Karpas-422 (cell line): ENCODE measurements at regions not wholly inside any gene's neighbourhood (a gene's known extent, or its start where the extent isn't known, plus 50 kb on each side); places are given as distances from the start of the nearest gene placed in this dataset.

Experiments used
- DNase-seq: peaks from one replicate; pipeline ENCODE4 v3.0.0-alpha.2; 2015
- H2AFZ ChIP-seq: fragments of 200-600 bp; sonication (generic); 2 replicates; pipeline ENCODE4 v1.6.1; 2014; ENCODE audit warnings: antibody characterized with exemption, low read length, mixed read lengths
- H3K27ac ChIP-seq: fragments of 200-600 bp; sonication (generic); 2 replicates; pipeline ENCODE4 v1.5.1; 2014; ENCODE audit warnings: mild to moderate bottlenecking, low read length, moderate library complexity
- H3K27me3 ChIP-seq: fragments of 200-600 bp; sonication (generic); 2 replicates; pipeline ENCODE4 v1.6.1; 2014; ENCODE audit warnings: low read length, mixed read lengths
- H3K36me3 ChIP-seq: fragments of 200-600 bp; sonication (generic); 2 replicates; pipeline ENCODE4 v1.6.1; 2014; ENCODE audit warnings: low read length, mixed read lengths; ENCODE audit not compliant: insufficient read depth
- H3K4me1 ChIP-seq: fragments of 200-600 bp; sonication (generic); 2 replicates; pipeline ENCODE4 v1.6.1; 2014; ENCODE audit warnings: mild to moderate bottlenecking, low read length, mixed read lengths
- H3K4me2 ChIP-seq: fragments of 200-600 bp; sonication (generic); 2 replicates; pipeline ENCODE4 v1.6.1; 2014; ENCODE audit warnings: low read length, low read depth, mild to moderate bottlenecking; ENCODE audit not compliant: poor library complexity, severe bottlenecking
- H3K4me3 ChIP-seq: fragments of 200-600 bp; sonication (generic); 2 replicates; pipeline ENCODE4 v1.5.1; 2014; ENCODE audit warnings: mild to moderate bottlenecking, antibody characterized with exemption, low read length, mixed read lengths
- H3K79me2 ChIP-seq: fragments of 200-600 bp; sonication (generic); 2 replicates; pipeline ENCODE4 v1.6.1; 2014; ENCODE audit warnings: mild to moderate bottlenecking, low read length, mixed read lengths
- H3K9ac ChIP-seq: fragments of 200-600 bp; sonication (generic); 2 replicates; pipeline ENCODE4 v1.6.0; 2014; ENCODE audit warnings: low read length
- H3K9me2 ChIP-seq: fragments of 200-600 bp; sonication (generic), shearing (Covaris generic); replicated peaks from 2 replicates; pipeline ENCODE4 v1.6.0; 2014; ENCODE audit warnings: mild to moderate bottlenecking, low read length, moderate library complexity; ENCODE audit not compliant: insufficient read depth
- H3K9me3 ChIP-seq: fragments of 300-700, 200-600 bp; sonication (generic); 2 replicates; pipeline ENCODE4 v1.6.1; 2014; ENCODE audit warnings: low read length, mixed read lengths
- H4K20me1 ChIP-seq: fragments of 200-600 bp; sonication (generic); 2 replicates; pipeline ENCODE4 v1.6.1; 2014; ENCODE audit warnings: mild to moderate bottlenecking, antibody characterized with exemption, low read length, low read depth; ENCODE audit not compliant: insufficient read depth

DNA sequence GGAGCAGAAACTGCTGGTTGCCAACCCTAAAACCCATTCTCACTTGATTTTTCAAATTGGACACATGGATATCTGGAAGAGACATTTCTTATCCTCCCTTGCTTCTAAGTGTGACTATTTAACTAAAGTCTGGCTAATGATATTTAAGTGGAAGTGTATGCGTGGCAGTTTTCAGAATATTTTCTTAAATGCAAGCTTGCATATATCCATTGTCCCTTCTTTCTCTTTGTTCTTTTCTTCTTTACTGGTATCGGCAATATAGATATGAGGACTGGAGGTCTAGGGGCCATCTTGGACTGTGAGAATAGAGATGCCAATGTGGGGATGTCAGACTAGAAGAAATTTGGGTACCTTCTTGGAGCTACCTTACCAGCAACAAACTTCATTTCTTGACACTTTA, 364.3 kb upstream of the DPH6 start:
- Histone ChIP-seq H2AFZ (no peak overlapping the region), H3K36me3 (no peaks in the 10 kb centered on the region), H3K4me1 (no peaks in the 10 kb centered on the region), H4K20me1 (no peaks in the 10 kb centered on the region), H3K9me2 (no peaks in the 10 kb centered on the region), H3K4me2 (no peak overlapping the region), H3K9me3 (no peaks in the 10 kb centered on the region), H3K79me2 (no peaks in the 10 kb centered on the region), H3K27ac (no peak overlapping the region), H3K4me3 (no peak overlapping the region), H3K9ac (no peak overlapping the region), H3K27me3 (no peaks in the 10 kb centered on the region)
- DNase-seq: no peak

DNA sequence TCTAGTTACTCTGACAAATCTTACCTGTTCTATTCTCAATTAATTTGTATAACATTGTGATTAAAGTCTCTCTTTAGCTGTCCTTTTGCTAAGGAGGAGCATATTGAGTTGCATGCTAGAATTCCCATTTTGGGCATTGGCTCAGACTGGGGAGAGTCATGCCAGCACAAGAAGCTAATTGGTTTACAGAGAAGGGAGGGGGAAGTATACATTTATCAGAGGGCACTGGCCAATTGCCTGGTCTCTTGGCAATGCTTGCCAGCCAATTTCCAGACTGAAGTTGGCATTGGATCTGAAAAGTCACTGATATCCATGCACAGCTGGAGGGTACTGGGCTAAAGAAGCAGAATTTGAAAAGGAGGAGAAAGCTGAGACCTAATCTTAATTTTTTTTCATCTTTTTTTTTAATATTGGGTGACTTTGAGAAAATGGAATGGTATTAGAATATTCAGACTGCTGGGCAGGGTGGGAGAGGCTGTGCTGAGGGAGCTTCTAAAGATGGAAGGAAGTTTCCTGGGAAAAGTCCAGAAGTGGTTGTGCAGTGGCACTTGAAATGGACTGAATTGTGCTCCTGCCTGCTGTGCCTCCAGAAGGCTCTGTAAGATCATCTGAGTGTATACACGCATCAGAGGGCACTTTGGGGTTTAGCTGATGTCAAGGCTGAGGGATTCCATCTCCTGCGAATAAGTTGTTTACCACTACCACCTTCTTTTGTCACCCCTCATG, 365.2 kb upstream of the DPH6 start:
- Histone ChIP-seq H4K20me1 (no peaks in the 10 kb centered on the region), H3K27ac (no peak overlapping the region), H3K36me3 (no peaks in the 10 kb centered on the region), H3K9ac (no peak overlapping the region), H3K9me3 (no peaks in the 10 kb centered on the region), H3K79me2 (no peaks in the 10 kb centered on the region), H3K9me2 (no peaks in the 10 kb centered on the region), H3K4me2 (no peak overlapping the region), H3K4me1 (no peaks in the 10 kb centered on the region), H3K27me3 (no peaks in the 10 kb centered on the region), H2AFZ (no peak overlapping the region), H3K4me3 (no peak overlapping the region)
- DNase-seq: no peak

DNA sequence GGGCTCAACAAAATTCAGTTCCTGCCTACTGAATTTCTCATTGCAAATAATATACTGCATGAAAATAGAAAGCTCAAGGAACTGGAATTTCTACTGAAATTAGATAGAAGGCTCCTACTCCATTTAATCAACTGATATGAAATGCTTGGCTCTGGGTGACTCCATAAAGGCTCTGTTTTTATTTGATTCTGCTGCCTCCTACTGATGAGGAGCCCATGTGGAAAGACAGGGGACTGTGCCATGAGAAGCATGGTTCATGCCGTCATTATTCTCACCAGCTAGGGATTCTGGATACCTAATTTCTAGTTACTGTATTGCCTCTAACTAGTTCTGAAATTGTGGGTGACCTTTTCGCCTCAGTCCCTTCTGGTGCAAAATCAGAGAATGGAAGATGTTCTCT, 366.2 kb upstream of the DPH6 start:
- no peak overlapping the region for H3K4me3 ChIP-seq
- no peaks in the 10 kb centered on the region for H3K9me3 ChIP-seq
- no peaks in the 10 kb centered on the region for H3K79me2 ChIP-seq
- no peaks in the 10 kb centered on the region for H3K4me1 ChIP-seq
- no peak overlapping the region for H3K4me2 ChIP-seq
- H4K20me1 ChIP-seq: no peaks in the 10 kb centered on the region
- no peak overlapping the region for H2AFZ ChIP-seq
- no peak for DNase-seq
- H3K27me3 ChIP-seq: no peaks in the 10 kb centered on the region
- no peak overlapping the region for H3K9ac ChIP-seq
- no peaks in the 10 kb centered on the region for H3K36me3 ChIP-seq
- no peaks in the 10 kb centered on the region for H3K9me2 ChIP-seq
- H3K27ac ChIP-seq: no peak overlapping the region

DNA sequence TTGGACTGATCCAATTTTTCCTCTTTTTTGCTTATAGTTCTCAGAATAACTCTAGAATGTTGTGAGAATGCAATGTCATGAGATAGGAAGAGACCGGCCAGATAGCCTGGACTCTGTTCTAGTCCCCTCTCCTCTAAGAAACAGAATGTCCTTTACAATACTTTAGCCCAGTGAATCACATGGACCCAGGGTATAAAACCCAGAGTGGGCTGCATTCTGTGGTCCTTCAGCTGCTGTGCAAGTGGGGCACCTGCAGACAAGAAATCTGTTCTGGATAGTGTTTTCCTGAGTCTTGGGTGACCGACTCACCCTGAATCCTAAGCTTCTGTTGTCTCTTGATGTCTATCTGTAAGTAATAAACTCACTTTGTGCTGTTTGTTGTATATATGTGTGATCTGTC, 368.6 kb upstream of the DPH6 start:
- H3K4me3 ChIP-seq: no peak overlapping the region
- no peaks in the 10 kb centered on the region for H3K27me3 ChIP-seq
- no peaks in the 10 kb centered on the region for H3K9me2 ChIP-seq
- no peaks in the 10 kb centered on the region for H3K9me3 ChIP-seq
- H3K36me3 ChIP-seq: no peaks in the 10 kb centered on the region
- no peak overlapping the region for H3K4me2 ChIP-seq
- H4K20me1 ChIP-seq: no peaks in the 10 kb centered on the region
- no peaks in the 10 kb centered on the region for H3K4me1 ChIP-seq
- H3K27ac ChIP-seq: no peak overlapping the region
- no peaks in the 10 kb centered on the region for H3K79me2 ChIP-seq
- DNase-seq: no peak
- no peak overlapping the region for H3K9ac ChIP-seq
- H2AFZ ChIP-seq: no peak overlapping the region

DNA sequence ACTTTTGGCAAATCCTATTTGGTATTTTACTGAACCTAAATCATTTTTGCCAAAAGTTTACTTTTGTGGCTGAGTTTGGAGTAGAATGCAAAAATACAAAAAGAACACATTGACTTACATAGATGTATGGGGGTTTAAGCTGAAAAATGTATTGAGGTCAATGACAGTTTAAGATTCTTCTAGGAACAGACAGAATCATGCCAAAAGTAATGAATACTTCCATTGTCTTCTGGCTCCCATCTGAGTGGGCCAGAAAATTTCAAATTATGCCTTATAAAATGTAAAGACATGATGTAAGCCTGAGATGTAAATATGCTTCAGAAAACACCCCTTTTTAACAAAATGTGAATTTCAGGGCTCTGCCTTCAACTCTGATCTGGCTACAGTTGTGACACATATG, 375.1 kb upstream of the DPH6 start:
- Histone ChIP-seq H3K4me1 (no peaks in the 10 kb centered on the region), H2AFZ (no peak overlapping the region), H3K27me3 (no peaks in the 10 kb centered on the region), H3K9me3 (no peaks in the 10 kb centered on the region), H3K9ac (no peak overlapping the region), H3K4me3 (no peak overlapping the region), H4K20me1 (no peaks in the 10 kb centered on the region), H3K79me2 (no peaks in the 10 kb centered on the region), H3K27ac (no peak overlapping the region), H3K36me3 (no peaks in the 10 kb centered on the region), H3K9me2 (no peaks in the 10 kb centered on the region), H3K4me2 (no peak overlapping the region)
- DNase-seq: no peak

DNA sequence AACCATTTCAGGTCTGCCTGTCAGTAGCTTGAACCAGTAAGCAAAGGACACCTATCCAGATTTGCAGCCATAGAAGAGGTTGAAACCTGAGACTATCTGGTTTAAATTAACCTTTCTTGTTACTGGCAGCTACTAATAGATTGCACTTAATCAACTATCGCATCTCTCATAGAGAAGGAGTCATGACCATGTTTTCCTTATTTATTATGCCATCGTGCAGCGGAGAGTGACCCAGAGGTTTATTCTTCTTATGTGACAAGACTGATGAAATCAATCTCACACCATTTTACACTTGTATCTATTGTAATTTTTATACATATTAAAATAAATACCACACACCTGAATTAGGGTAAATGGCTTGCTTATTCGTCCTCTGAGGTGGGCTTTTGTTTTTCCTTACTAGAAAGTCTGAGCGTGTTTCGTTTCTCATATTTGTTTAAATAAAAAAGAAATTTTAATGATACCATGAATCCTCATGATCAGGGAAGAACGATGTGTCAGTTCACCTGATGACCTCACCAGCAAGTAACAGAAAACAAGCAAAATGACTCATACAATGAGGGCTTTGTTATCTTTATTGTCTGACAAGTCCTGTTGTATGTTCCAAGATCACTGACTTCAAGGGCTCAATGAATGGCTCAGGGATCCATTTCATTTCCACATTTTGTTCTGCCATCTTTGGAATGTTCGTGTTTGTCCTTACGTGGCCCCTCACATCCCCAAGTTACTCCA, 379.5 kb upstream of the DPH6 start:
- Histone ChIP-seq H4K20me1 (no peaks in the 10 kb centered on the region), H3K79me2 (no peaks in the 10 kb centered on the region)

DNA sequence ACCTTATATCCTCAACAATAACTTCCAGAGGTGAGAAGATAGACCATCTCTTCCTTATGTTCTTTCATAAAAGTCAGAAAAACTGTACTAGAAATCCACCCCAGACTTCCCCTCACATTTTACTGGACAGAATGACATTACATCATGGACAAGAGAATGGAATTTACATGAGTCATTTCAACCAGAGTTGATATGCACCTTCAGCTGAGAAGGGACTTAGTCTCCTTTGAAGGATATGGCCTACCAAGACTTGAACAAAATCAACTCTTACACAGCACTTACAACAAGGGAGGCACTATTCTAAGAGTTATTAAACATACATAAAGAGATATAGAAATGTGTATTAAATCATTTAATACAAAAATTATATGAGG, 380.0 kb upstream of the DPH6 start:
- DNase-seq: no peak
- H4K20me1 ChIP-seq: no peaks in the 10 kb centered on the region
- H2AFZ ChIP-seq: no peak overlapping the region
- H3K9me2 ChIP-seq: no peaks in the 10 kb centered on the region
- no peaks in the 10 kb centered on the region for H3K27me3 ChIP-seq
- H3K4me1 ChIP-seq: no peaks in the 10 kb centered on the region
- no peak overlapping the region for H3K9ac ChIP-seq
- no peaks in the 10 kb centered on the region for H3K36me3 ChIP-seq
- no peak overlapping the region for H3K4me2 ChIP-seq
- H3K9me3 ChIP-seq: no peaks in the 10 kb centered on the region
- H3K79me2 ChIP-seq: no peaks in the 10 kb centered on the region
- H3K27ac ChIP-seq: no peak overlapping the region
- H3K4me3 ChIP-seq: no peak overlapping the region

More for the DNA sequence above, 379.5 kb upstream of the DPH6 start:
- no peaks in the 10 kb centered on the region for H3K9me2 ChIP-seq
- H3K4me3 ChIP-seq: no peak overlapping the region
- H2AFZ ChIP-seq: no peak overlapping the region
- no peaks in the 10 kb centered on the region for H3K4me1 ChIP-seq
- H3K9me3 ChIP-seq: no peaks in the 10 kb centered on the region
- no peaks in the 10 kb centered on the region for H3K36me3 ChIP-seq
- no peak overlapping the region for H3K9ac ChIP-seq
- no peaks in the 10 kb centered on the region for H3K27me3 ChIP-seq
- no peak overlapping the region for H3K27ac ChIP-seq
- DNase-seq: no peak
- H3K4me2 ChIP-seq: no peak overlapping the region

DNA sequence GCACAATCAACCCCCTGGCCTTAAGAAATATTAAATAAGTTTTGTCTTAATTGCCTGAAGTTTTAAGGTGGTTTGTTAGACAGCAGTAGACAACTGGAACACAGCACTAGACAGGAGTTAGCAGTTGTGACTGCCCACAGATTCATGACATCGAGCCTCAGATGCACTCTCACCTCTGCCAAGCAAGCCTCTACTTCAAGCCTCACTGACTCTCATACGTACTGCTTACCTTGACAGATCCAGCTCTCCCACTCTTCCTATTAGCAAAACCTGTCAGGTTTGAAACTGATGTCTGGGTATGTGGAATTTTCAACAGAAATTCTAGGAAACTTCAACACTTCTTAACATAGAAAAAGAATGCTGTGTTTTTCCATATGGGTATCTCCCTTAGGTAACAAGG, 382.9 kb upstream of the DPH6 start:
- Histone ChIP-seq H3K36me3 (no peaks in the 10 kb centered on the region), H3K4me3 (no peak overlapping the region), H3K4me2 (no peak overlapping the region), H3K9me3 (no peaks in the 10 kb centered on the region), H3K27ac (no peak overlapping the region), H3K9me2 (no peaks in the 10 kb centered on the region), H4K20me1 (no peaks in the 10 kb centered on the region), H3K27me3 (no peaks in the 10 kb centered on the region), H3K9ac (no peak overlapping the region), H3K4me1 (no peaks in the 10 kb centered on the region), H3K79me2 (no peaks in the 10 kb centered on the region), H2AFZ (no peak overlapping the region)
- no peak for DNase-seq
